Chondrocyte (in vitro differentiated cells): ENCODE measurements at regions not wholly inside any gene's neighbourhood (a gene's known extent, or its start where the extent isn't known, plus 50 kb on each side); places are given as distances from the start of the nearest gene placed in this dataset.

ENCODE experiments used
- DNase-seq: peaks from one replicate; pipeline ENCODE4 v3.0.0; 2021; ENCODE audit warnings: mixed read lengths, low spot score
- H3K27ac Mint-ChIP-seq: one replicate; pipeline ENCODE4 v1.8.0; 2021; ENCODE audit warnings: mild to moderate bottlenecking, moderate library complexity, mixed read lengths; ENCODE audit not compliant: unreplicated experiment
- H3K27me3 Mint-ChIP-seq: 2 replicates; pipeline ENCODE4 v1.8.0; 2021; ENCODE audit warnings: low read depth, mixed read lengths
- H3K36me3 Mint-ChIP-seq: 2 replicates; pipeline ENCODE4 v1.8.0; 2021; ENCODE audit warnings: low read depth, mixed read lengths
- H3K4me1 Mint-ChIP-seq: 2 replicates; pipeline ENCODE4 v1.8.0; 2021; ENCODE audit warnings: low read depth, mild to moderate bottlenecking, mixed read lengths
- H3K4me3 Mint-ChIP-seq: one replicate; pipeline ENCODE4 v1.8.0; 2021; ENCODE audit warnings: mild to moderate bottlenecking, moderate library complexity, mixed read lengths; ENCODE audit not compliant: unreplicated experiment
- H3K9me3 Mint-ChIP-seq: 2 replicates; pipeline ENCODE4 v1.8.0; 2021; ENCODE audit warnings: low read depth, mixed read lengths
- TF ChIP-seq, protein P1 (sequence below): fragments of 200-600 bp; sonication (generic); IDR thresholded peaks from 2 replicates; pipeline ENCODE4 v1.5.0; 2021; ENCODE audit warnings: antibody characterized with exemption, mild to moderate bottlenecking, moderate library complexity

DNA sequence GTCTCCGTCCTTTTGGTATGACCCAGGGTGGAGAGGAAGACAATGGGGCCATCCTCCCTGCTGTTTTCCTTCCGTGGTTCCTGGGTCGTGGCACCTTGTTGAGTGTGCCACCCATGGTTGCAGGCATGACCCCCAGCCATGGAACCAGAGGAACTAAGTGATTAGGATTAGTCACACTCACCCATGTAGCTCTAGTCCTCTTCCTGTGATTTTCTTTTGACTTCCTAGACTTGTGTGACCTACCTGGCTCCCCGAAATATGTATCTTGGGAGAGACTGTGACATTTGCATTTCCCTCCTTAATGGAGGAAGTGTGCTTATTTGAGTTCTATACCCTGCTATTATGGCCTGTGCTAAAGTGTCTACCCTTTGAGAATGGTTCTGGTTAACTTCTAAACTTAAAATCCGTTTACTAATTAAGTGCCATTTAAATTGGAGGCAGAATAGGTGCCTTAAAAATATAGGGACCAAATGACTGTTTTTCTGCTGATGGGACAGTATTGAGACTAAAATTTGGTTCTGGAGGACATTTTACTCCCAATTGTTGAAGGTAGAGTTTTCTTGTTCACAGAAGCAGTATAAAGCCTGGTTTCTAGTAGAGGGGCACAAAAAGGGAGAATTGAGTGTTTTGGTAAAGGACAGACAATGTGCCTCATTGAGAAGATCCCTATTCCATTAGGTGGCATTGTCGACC is 545.6 kb downstream of the HDGFL1 start:
- peaks cover 23% of the 10 kb centered on the region for H3K9me3 Mint-ChIP-seq
- TF ChIP-seq, protein P1, sequence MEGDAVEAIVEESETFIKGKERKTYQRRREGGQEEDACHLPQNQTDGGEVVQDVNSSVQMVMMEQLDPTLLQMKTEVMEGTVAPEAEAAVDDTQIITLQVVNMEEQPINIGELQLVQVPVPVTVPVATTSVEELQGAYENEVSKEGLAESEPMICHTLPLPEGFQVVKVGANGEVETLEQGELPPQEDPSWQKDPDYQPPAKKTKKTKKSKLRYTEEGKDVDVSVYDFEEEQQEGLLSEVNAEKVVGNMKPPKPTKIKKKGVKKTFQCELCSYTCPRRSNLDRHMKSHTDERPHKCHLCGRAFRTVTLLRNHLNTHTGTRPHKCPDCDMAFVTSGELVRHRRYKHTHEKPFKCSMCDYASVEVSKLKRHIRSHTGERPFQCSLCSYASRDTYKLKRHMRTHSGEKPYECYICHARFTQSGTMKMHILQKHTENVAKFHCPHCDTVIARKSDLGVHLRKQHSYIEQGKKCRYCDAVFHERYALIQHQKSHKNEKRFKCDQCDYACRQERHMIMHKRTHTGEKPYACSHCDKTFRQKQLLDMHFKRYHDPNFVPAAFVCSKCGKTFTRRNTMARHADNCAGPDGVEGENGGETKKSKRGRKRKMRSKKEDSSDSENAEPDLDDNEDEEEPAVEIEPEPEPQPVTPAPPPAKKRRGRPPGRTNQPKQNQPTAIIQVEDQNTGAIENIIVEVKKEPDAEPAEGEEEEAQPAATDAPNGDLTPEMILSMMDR, result no peak
- H3K4me3 Mint-ChIP-seq, result no peak overlapping the region
- H3K4me1 Mint-ChIP-seq, result peaks cover 3% of the 10 kb centered on the region
- no peak overlapping the region for H3K27ac Mint-ChIP-seq
- no peak for DNase-seq
- no peaks in the 10 kb centered on the region for H3K27me3 Mint-ChIP-seq
- H3K36me3 Mint-ChIP-seq, result peaks cover 5% of the 10 kb centered on the region

DNA sequence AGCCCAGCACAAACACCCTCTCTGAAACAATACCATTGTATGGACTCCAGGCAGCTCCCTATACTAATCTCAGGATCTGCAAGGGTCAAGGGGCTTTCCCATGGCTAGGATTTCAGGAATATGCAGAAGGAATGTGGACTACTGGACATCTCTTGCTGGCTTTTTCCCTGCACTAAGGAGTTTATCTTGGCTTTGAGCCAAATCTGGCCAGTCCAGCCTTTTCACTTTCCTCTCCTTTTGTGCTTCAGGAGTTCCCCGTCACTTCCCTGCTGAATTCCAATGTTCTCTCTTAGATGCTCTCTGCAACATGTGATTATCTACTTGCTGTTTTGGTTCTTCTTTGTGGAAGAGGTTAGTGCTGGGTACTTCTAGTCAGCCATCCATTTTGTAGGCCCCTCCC is 568.2 kb downstream of the HDGFL1 start:
- Mint-ChIP-seq H3K27me3 (no peaks in the 10 kb centered on the region), H3K9me3 (peaks cover 18% of the 10 kb centered on the region), H3K27ac (no peak overlapping the region), H3K4me1 (peaks cover 11% of the 10 kb centered on the region), H3K36me3 (peaks cover 4% of the 10 kb centered on the region), H3K4me3 (no peak overlapping the region)
- TF ChIP-seq, protein P1, result no peak
- no peak for DNase-seq

DNA sequence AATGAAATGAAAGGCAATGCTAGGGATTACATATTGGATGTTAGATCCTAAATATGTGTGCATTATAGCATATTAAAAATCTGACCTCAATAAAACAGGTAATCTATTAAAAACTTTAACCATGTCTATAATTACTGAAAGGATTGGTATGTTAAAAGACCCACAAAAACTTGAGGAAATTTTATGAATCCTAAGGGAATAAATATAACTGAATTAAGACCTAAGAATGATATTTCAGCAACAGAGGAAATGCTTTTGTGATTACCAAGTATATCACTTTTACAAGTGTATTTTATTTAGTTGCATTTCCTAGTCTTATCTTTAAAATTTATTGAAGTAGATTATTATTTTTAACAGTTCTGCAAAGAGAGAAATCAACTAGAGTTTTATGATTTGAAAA is 571.5 kb downstream of the HDGFL1 start:
- Mint-ChIP-seq H3K27me3 (no peaks in the 10 kb centered on the region), H3K9me3 (peaks cover 7% of the 10 kb centered on the region), H3K4me3 (no peak overlapping the region), H3K4me1 (peaks cover 11% of the 10 kb centered on the region), H3K36me3 (no peaks in the 10 kb centered on the region), H3K27ac (no peak overlapping the region)
- TF ChIP-seq, protein P1, result no peak
- DNase-seq, result no peak

DNA sequence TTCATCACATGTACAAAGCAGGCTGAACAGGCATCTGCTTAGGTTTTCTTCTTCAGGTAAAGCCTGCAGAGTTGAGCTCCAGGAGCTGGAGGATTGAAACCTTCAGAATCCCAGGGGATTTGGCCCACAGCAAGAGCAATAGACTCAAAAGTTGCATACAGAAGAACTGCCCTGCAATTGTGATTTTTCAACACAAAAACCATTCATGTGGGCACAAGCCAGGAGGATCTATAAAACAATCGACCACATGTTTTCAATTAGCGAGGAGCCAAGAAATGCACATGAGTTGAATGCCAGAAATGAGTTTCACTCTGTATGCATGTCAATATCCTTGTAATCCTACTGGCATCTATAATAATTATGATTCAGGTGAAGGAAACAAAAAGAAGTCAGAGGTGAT is 576.4 kb downstream of the HDGFL1 start:
- no peak for DNase-seq
- H3K4me1 Mint-ChIP-seq, result no peaks in the 10 kb centered on the region
- no peaks in the 10 kb centered on the region for H3K36me3 Mint-ChIP-seq
- H3K4me3 Mint-ChIP-seq, result no peak overlapping the region
- no peak overlapping the region for H3K27ac Mint-ChIP-seq
- no peaks in the 10 kb centered on the region for H3K9me3 Mint-ChIP-seq
- no peaks in the 10 kb centered on the region for H3K27me3 Mint-ChIP-seq
- TF ChIP-seq, protein P1, result no peak

DNA sequence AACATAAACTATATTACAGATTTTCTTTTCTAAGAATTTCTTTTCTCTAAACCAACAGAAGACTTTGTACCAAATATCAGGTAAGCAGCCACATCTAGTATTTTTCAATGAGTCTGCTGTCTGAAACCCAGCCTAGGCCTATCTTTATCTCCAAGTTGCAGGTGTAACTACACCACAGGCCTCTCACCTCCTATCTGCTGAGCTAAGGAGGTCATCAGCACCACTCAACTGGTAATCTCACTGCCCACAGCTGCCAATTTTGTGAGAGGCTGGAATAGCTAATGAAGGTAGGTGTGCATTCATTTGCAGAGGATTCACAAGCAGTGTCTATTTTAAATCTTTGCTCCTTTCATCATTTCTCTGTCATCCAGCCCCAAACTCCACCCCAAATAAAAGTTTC is 584.8 kb downstream of the HDGFL1 start:
- Mint-ChIP-seq H3K27me3 (no peaks in the 10 kb centered on the region), H3K27ac (no peak overlapping the region), H3K4me3 (no peak overlapping the region), H3K9me3 (peaks cover 2% of the 10 kb centered on the region), H3K36me3 (no peaks in the 10 kb centered on the region), H3K4me1 (no peaks in the 10 kb centered on the region)
- TF ChIP-seq, protein P1, result no peak
- DNase-seq, result no peak
